GM12873 (cell line): ENCODE measurements at regions not wholly inside any gene's neighbourhood (a gene's known extent, or its start where the extent isn't known, plus 50 kb on each side); places are given as distances from the start of the nearest gene placed in this dataset.

Experiments used
- TF ChIP-seq, protein P1 (sequence below): IDR thresholded peaks from 2 replicates; pipeline ENCODE4 v1.5.1; 2012; ENCODE audit warnings: low read depth, mild to moderate bottlenecking, moderate library complexity, low read length, control low read depth; ENCODE audit not compliant: insufficient read depth; ENCODE audit errors: missing control alignments

DNA sequence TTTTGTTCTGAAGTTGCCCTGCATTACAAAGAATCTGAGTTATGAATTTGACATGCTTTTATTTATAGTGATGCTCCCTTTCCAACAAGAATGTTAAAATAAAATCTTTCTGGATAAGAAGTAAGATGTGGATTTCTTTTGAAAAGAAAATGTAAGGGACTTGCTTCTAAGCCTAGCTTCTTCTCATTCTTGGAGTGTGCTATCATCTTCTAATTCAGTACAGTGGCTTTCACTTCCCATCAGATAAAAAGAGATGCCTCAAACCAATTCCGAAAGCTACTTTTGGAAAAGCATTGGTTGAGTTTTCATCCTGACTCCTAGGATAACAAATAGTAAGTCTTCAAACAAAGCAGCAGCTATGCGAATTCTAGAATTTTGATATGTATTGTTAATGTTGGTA lies 197.0 kb upstream of the ZPLD1 start:
- TF ChIP-seq, protein P1, sequence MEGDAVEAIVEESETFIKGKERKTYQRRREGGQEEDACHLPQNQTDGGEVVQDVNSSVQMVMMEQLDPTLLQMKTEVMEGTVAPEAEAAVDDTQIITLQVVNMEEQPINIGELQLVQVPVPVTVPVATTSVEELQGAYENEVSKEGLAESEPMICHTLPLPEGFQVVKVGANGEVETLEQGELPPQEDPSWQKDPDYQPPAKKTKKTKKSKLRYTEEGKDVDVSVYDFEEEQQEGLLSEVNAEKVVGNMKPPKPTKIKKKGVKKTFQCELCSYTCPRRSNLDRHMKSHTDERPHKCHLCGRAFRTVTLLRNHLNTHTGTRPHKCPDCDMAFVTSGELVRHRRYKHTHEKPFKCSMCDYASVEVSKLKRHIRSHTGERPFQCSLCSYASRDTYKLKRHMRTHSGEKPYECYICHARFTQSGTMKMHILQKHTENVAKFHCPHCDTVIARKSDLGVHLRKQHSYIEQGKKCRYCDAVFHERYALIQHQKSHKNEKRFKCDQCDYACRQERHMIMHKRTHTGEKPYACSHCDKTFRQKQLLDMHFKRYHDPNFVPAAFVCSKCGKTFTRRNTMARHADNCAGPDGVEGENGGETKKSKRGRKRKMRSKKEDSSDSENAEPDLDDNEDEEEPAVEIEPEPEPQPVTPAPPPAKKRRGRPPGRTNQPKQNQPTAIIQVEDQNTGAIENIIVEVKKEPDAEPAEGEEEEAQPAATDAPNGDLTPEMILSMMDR, result no peak

DNA sequence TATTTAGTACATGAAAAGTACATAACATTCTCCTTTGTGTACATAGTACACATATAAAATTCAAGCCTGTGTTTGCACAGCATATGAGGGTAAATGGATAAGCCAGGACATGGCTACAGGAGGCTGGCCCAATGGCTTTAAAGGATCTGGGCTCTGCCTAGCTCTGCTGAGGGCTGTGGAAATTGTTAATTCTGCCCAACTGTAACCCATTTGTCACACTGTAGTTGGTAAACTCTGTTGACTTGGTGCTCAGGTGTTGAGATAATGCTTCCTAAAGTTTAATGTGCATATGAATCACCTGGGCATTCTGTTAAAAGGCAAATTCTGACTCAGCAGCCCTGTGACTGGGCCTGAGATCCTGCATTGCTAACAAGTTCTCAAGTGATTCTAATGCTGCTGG lies 196.5 kb upstream of the ZPLD1 start:
- TF ChIP-seq, protein P1, result no peak

GRCh38 chr3:102240720-102241119 lies 194.1 kb upstream of the ZPLD1 start:
- TF ChIP-seq, protein P1, result no peak

- TF ChIP-seq, protein P1, result no peak
Measured at GRCh38 chr3:102248981-102249705, 185.7 kb upstream of the ZPLD1 start.

GRCh38 chr3:102255736-102256135 lies 179.1 kb upstream of the ZPLD1 start:
- TF ChIP-seq, protein P1, result no peak

DNA sequence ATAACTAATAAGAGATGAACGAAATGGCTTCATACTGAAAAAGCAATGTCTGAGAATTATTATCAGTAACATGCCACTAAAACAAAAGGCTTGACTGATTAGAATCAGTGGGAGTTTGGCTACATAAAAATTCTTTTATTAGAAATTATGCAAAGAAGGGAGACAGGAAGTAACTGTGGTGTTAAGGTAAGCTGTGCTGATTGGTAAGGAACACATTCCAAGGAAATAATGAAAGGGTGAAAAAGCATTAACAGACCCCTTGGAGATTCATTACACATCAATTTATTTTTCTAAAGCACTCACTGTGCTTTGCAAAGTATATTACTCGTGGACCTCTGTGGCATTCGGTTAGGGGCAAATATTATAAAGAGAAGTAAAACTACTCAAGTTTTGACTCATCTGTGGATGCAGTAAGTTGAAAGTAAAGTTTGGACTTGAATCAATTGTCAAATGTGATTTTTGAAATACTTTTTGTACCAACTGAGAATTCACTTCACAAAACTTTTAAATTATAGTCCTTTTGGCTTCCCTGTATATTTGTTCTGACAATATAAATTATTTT lies 176.1 kb upstream of the ZPLD1 start:
- TF ChIP-seq, protein P1, result no peak

DNA sequence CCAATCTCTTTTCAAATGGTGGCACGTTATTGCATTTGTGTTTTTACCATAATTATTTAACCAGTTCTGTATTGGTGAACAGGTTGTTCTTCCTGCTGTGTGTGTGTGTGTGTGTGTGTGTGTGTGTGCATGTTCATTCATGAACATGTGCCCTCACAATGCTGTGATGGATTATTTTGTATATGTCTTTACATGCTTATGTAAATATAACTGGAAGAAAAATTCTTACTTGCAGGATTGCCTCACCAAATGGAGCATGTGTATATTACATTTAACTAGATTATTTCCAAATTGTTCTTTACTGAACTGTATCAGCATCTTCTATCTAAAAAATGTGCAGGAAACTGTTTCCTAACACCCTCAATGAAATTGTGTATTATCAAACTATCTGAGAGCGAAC lies 175.2 kb upstream of the ZPLD1 start:
- TF ChIP-seq, protein P1, result no peak
